ENCODE measurements at regions not wholly inside any gene's neighbourhood (a gene's known extent, or its start where the extent isn't known, plus 50 kb on each side); places are given as distances from the start of the nearest gene placed in this dataset.

DNA sequence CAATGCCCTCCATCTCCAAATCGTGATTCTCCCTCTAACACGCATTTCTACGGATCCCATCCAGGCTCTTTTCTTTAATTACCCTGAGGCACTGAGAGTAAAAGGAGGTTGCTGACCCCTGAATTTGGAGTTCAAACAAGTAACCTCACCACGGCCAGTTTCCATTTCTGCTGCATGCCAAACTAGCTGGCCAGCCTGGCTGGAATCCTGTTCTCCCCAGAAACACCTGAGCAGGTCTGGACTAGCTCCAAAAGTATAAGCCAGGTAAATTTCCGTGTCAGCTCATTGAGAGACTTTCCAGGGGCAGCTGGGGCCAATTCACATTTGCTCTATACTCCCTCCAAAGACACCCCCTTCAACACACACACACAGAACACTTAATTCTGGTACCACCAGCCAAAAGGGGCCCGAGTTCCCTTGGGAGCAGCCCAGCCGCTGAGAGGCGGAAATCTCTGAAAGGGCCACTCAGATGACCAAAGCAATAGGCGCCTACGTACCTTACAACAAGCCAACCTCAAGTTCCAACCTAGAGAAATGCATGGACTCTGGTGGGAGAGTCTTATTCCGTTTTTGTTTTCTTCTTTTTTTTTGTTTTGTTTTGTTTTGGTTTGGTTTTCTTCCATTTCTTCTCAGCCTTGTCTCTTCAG, 131.4 kb downstream of the NDUFA12 start:
- DNase-seq (ENCODE audit: low read depth): no peak
- TF ChIP-seq, protein P1, sequence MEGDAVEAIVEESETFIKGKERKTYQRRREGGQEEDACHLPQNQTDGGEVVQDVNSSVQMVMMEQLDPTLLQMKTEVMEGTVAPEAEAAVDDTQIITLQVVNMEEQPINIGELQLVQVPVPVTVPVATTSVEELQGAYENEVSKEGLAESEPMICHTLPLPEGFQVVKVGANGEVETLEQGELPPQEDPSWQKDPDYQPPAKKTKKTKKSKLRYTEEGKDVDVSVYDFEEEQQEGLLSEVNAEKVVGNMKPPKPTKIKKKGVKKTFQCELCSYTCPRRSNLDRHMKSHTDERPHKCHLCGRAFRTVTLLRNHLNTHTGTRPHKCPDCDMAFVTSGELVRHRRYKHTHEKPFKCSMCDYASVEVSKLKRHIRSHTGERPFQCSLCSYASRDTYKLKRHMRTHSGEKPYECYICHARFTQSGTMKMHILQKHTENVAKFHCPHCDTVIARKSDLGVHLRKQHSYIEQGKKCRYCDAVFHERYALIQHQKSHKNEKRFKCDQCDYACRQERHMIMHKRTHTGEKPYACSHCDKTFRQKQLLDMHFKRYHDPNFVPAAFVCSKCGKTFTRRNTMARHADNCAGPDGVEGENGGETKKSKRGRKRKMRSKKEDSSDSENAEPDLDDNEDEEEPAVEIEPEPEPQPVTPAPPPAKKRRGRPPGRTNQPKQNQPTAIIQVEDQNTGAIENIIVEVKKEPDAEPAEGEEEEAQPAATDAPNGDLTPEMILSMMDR (IDR thresholded peaks at IDR 0.05; ENCODE audit: insufficient read depth, low read depth, low read length): no peak
- H3K4me3 ChIP-seq (ENCODE audit: low read depth, low read length): peak overlapping the region; percentile 65

GRCh38 chr12:94870511-94870910, 133.0 kb downstream of the NDUFA12 start:
- DNase-seq (ENCODE audit: low read depth): no peak
- TF ChIP-seq, protein P1 (IDR thresholded peaks at IDR 0.05; ENCODE audit: insufficient read depth, low read depth, low read length): no peak
- no peak overlapping the region for H3K4me3 ChIP-seq (ENCODE audit: low read depth, low read length)

DNA sequence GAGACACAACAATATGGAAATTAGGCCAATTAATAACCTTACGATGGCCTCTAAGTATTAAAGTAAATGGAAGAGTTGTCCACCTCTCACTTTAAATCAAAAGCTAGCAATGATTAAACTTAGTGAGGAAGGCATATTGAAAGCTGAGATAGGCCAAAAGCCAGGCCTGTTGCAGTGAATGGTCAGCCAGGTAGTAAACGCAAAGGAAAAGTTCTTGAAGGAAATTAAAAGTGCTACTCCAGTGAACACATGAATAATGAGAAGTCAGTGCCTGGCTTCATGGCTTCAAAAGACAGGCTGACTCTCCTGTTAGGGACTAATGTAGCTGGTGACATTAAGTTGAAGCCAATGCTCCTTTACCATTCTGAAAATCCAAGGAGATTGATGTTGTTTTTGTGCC, 135.3 kb downstream of the NDUFA12 start:
- TF ChIP-seq, protein P1 (IDR thresholded peaks at IDR 0.05; ENCODE audit: insufficient read depth, low read depth, low read length): no peak
- no peak overlapping the region for H3K4me3 ChIP-seq (ENCODE audit: low read depth, low read length)
- no peak for DNase-seq (ENCODE audit: low read depth)

DNA sequence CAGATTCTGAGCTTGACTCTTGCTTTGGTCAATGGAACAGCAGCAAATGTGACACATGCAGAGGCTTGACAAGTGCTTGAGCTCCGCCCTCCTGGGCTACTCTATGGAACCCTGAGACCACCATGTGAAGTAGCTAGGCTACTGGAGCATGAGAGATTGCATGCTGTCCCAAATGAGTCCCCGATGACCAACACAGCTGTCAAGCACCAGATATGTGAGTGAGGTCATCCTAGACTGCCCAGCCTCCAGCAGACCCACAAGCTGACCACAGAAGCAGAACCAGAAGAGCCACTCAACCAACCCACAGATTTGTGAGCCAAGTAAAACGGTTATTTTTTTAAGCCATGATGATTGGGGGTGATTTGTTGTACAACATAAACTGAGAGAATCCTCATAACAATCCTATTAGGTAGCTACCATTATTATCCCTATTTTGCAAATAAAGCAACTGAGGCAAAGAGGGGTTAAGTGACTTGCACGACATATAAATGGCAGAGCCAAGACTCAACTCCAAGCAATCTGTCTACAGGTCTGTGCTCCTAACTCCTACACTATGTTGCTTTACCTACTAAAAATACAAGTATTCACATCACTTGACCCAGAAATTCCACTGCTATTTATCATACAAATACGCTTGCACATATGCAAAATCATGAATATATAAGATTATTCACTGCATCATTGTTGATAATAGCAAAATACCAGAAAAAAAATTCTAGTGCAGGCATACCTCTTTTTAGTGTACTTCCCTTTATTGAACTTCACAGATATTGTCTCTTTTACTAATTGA, 136.2 kb downstream of the NDUFA12 start:
- no peak overlapping the region for H3K4me3 ChIP-seq (ENCODE audit: low read depth, low read length)
- TF ChIP-seq, protein P1 (IDR thresholded peaks at IDR 0.05; ENCODE audit: insufficient read depth, low read depth, low read length): no peak
- DNase-seq (ENCODE audit: low read depth): peak; percentile 18

- H3K4me3 ChIP-seq (ENCODE audit: low read depth, low read length): no peak overlapping the region
- DNase-seq (ENCODE audit: low read depth): no peak
- TF ChIP-seq, protein P1 (IDR thresholded peaks at IDR 0.05; ENCODE audit: insufficient read depth, low read depth, low read length): no peak
Observed at GRCh38 chr12:94864987-94865386, 138.5 kb downstream of the NDUFA12 start.

- TF ChIP-seq, protein P1 (IDR thresholded peaks at IDR 0.05; ENCODE audit: insufficient read depth, low read depth, low read length): no peak
- no peak overlapping the region for H3K4me3 ChIP-seq (ENCODE audit: low read depth, low read length)
Observed at GRCh38 chr12:94863321-94864035, 140.0 kb downstream of the NDUFA12 start.

More at GRCh38 chr12:94863321-94864035, 140.0 kb downstream of the NDUFA12 start:
- DNase-seq (ENCODE audit: low read depth): peak; percentile 64
